ENCODE measurements at regions not wholly inside any gene's neighbourhood (a gene's known extent, or its start where the extent isn't known, plus 50 kb on each side); places are given as distances from the start of the nearest gene placed in this dataset.
"Not testable (repeated sequence)": the region's sequence is repeated elsewhere in the genome, so short reads cannot be mapped to it uniquely, and the experiment has no call there.

- H3K4me3 ChIP-seq (ENCODE audit: low read depth, low read length); DNase-seq (ENCODE audit: low read depth): not testable (repeated sequence)
- TF ChIP-seq CTCF (conservative IDR thresholded peaks at IDR 0.05; ENCODE audit: low read depth, low read length), result peak; percentile 24
Observed at GRCh38 chr10:57032301-57032700, 671.2 kb upstream of the ZWINT start.

- no peak for TF ChIP-seq CTCF (conservative IDR thresholded peaks at IDR 0.05; ENCODE audit: low read depth, low read length)
- H3K4me3 ChIP-seq (ENCODE audit: low read depth, low read length), result no peak overlapping the region
- no peak for DNase-seq (ENCODE audit: low read depth)
Observed at GRCh38 chr10:57031346-57031745, 670.3 kb upstream of the ZWINT start.

GRCh38 chr10:57026307-57026706 is 665.2 kb upstream of the ZWINT start:
- H3K4me3 ChIP-seq (ENCODE audit: low read depth, low read length), result no peak overlapping the region
- no peak for TF ChIP-seq CTCF (conservative IDR thresholded peaks at IDR 0.05; ENCODE audit: low read depth, low read length)
- DNase-seq (ENCODE audit: low read depth), result no peak

- no peak for TF ChIP-seq CTCF (conservative IDR thresholded peaks at IDR 0.05; ENCODE audit: low read depth, low read length)
- no peak for DNase-seq (ENCODE audit: low read depth)
- no peak overlapping the region for H3K4me3 ChIP-seq (ENCODE audit: low read depth, low read length)
Observed at GRCh38 chr10:57023626-57024025, 662.6 kb upstream of the ZWINT start.

GRCh38 chr10:57018452-57018851 is 657.4 kb upstream of the ZWINT start:
- no peak for TF ChIP-seq CTCF (conservative IDR thresholded peaks at IDR 0.05; ENCODE audit: low read depth, low read length)
- DNase-seq (ENCODE audit: low read depth), result no peak

GRCh38 chr10:57017356-57018037 is 656.4 kb upstream of the ZWINT start:
- no peak for DNase-seq (ENCODE audit: low read depth)
- TF ChIP-seq CTCF (conservative IDR thresholded peaks at IDR 0.05; ENCODE audit: low read depth, low read length), result no peak
- H3K4me3 ChIP-seq (ENCODE audit: low read depth, low read length), result no peak overlapping the region

More at GRCh38 chr10:57018452-57018851, 657.4 kb upstream of the ZWINT start:
- no peak overlapping the region for H3K4me3 ChIP-seq (ENCODE audit: low read depth, low read length)

Measured in epithelial cell of proximal tubule (primary cell).